ENCODE measurements at regions not wholly inside any gene's neighbourhood (a gene's known extent, or its start where the extent isn't known, plus 50 kb on each side); places are given as distances from the start of the nearest gene placed in this dataset.

DNA sequence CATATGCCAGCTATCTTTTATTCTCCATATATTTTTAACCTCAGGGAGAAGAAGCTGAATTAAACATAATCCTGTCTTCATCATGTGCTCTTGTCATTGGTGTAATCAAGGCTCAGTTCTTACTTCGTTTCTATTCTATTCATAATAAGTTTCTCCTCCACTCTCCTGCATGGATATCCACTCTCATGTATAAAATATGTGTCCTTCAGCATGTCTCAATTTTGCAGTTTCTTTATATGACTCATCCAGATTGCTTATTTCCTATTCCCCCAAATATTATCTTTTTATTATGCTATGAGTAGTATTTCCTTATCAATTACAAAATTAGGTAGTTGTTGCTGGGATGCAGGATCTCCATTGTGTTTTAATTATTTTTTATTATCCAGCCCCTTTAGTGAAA lies 643.7 kb upstream of the ACO1 start:
- no peaks in the 10 kb centered on the region for H3K9me3 ChIP-seq
- intact Hi-C loops (cut with DNase I) = no loop called here
- TF ChIP-seq, protein P1, sequence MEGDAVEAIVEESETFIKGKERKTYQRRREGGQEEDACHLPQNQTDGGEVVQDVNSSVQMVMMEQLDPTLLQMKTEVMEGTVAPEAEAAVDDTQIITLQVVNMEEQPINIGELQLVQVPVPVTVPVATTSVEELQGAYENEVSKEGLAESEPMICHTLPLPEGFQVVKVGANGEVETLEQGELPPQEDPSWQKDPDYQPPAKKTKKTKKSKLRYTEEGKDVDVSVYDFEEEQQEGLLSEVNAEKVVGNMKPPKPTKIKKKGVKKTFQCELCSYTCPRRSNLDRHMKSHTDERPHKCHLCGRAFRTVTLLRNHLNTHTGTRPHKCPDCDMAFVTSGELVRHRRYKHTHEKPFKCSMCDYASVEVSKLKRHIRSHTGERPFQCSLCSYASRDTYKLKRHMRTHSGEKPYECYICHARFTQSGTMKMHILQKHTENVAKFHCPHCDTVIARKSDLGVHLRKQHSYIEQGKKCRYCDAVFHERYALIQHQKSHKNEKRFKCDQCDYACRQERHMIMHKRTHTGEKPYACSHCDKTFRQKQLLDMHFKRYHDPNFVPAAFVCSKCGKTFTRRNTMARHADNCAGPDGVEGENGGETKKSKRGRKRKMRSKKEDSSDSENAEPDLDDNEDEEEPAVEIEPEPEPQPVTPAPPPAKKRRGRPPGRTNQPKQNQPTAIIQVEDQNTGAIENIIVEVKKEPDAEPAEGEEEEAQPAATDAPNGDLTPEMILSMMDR (IDR thresholded peaks at IDR 0.05) = no peak
- TF ChIP-seq POLR2AphosphoS5 (IDR thresholded peaks at IDR 0.05) = no peak
- H3K27ac ChIP-seq = no peak overlapping the region
- no peaks in the 10 kb centered on the region for H3K4me1 ChIP-seq (replicated peaks)
- no peak overlapping the region for H3K4me3 ChIP-seq
- H3K27me3 ChIP-seq (replicated peaks; ENCODE audit: insufficient read depth) = no peaks in the 10 kb centered on the region
- DNase-seq (ENCODE audit: low spot score) = no peak
- H3K36me3 ChIP-seq = no peaks in the 10 kb centered on the region
- 82% methylated on average over 1 of the region's 1 CpG for WGBS

DNA sequence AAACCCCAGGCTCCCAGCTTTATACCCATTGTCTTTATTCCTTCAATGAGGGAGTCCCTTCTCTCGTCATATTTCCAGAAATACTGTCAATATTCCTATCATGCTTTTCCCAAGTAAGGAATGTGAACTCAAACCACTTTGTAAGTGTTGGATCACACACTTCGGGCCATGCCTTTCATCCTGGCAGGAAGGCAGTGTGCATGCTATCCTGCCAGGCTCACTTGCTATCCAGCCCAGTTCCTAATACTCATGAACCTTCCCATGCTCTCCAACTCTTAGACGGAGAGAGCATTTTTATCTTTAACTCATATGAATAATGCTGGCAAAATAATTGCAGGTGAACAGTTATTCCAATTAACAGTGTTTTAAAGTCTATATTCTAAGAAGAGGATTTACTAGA lies 639.9 kb upstream of the ACO1 start:
- H3K4me3 ChIP-seq = no peak overlapping the region
- no peaks in the 10 kb centered on the region for H3K9me3 ChIP-seq
- no peaks in the 10 kb centered on the region for H3K4me1 ChIP-seq (replicated peaks)
- intact Hi-C loops (cut with DNase I) = no loop called here
- WGBS = 83% methylated on average over 3 of the region's 3 CpGs
- no peak overlapping the region for H3K27ac ChIP-seq
- no peaks in the 10 kb centered on the region for H3K36me3 ChIP-seq
- DNase-seq (ENCODE audit: low spot score) = no peak
- no peaks in the 10 kb centered on the region for H3K27me3 ChIP-seq (replicated peaks; ENCODE audit: insufficient read depth)
- TF ChIP-seq, protein P1 (IDR thresholded peaks at IDR 0.05) = no peak
- TF ChIP-seq POLR2AphosphoS5 (IDR thresholded peaks at IDR 0.05) (no peak), POLR2A (IDR thresholded peaks at IDR 0.05) (no peak)

DNA sequence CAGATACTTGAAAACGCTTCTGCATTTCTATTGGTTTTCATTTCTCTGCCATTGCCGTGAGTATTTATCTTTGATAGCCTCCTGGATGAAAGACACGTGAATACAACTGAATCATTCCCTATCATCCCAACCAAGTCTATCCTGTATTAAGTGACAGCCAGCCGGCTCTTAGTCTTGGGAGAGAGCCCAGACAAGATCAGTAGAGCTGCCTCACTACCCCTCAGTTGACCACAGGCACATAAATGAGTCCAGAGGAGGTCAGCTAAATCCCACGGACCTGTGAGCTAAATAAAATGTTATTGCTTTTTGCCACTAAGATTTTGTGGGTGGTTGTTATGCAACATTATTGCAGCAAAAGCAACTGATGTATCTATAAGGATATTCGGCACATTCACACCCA lies 639.0 kb upstream of the ACO1 start:
- no peak for DNase-seq (ENCODE audit: low spot score)
- Histone ChIP-seq H3K27me3 (replicated peaks; ENCODE audit: insufficient read depth) (no peaks in the 10 kb centered on the region), H3K4me3 (no peak overlapping the region), H3K4me1 (replicated peaks) (no peaks in the 10 kb centered on the region), H3K27ac (no peak overlapping the region), H3K36me3 (no peaks in the 10 kb centered on the region), H3K9me3 (no peaks in the 10 kb centered on the region)
- no peak for TF ChIP-seq POLR2A (IDR thresholded peaks at IDR 0.05)
- no peak for TF ChIP-seq POLR2AphosphoS5 (IDR thresholded peaks at IDR 0.05)
- TF ChIP-seq, protein P1 (IDR thresholded peaks at IDR 0.05) = no peak
- intact Hi-C loops (cut with DNase I) = no loop called here
- 65% methylated on average over 6 of the region's 6 CpGs for WGBS

DNA sequence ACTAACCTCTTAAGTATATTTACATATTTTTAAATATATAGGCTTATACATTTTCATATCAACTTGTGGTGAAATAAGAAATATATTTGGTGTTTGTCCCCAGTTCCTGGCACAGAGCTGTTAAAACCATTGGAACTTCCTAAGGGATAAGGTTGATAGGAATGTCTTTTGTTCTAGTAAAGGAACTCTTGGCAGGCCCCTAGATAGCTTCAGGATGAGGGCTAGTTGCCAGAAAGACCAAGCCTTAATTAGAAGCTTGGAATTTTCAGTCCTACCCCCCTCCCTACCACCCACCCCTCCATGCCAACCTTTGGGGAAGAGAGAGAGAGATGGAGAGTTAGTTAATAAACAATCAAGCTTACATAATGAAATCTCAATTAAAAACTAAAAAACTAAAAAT lies 638.6 kb upstream of the ACO1 start:
- H3K4me3 ChIP-seq = no peak overlapping the region
- no peak for DNase-seq (ENCODE audit: low spot score)
- H3K4me1 ChIP-seq (replicated peaks) = no peaks in the 10 kb centered on the region
- H3K9me3 ChIP-seq = no peaks in the 10 kb centered on the region
- H3K27me3 ChIP-seq (replicated peaks; ENCODE audit: insufficient read depth) = no peaks in the 10 kb centered on the region
- no peaks in the 10 kb centered on the region for H3K36me3 ChIP-seq
- intact Hi-C loops (cut with DNase I) = no loop called here
- no peak overlapping the region for H3K27ac ChIP-seq
- TF ChIP-seq POLR2A (IDR thresholded peaks at IDR 0.05) (no peak), POLR2AphosphoS5 (IDR thresholded peaks at IDR 0.05) (no peak)
- TF ChIP-seq, protein P1 (IDR thresholded peaks at IDR 0.05) = no peak

DNA sequence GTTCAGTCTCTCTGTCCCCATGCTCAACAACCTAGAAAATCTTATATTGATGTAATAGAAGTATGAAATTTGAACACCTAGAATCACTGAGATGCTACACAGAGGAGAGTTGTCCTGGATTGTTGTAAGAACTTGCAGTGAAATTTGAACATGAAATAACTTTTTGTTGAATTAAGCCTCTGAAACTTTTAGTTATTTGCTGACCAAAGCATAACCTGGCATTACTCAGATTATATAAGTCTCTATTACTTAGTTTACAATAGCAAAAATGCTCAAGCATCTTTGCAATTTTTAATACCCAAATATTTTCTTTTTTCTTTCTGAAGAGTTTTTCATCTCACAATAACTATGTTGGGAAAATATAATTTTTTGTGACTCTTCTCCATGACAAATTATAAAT lies 630.7 kb upstream of the ACO1 start:
- TF ChIP-seq POLR2AphosphoS5 (IDR thresholded peaks at IDR 0.05) (no peak), POLR2A (IDR thresholded peaks at IDR 0.05) (no peak)
- TF ChIP-seq, protein P1 (IDR thresholded peaks at IDR 0.05) = no peak
- Histone ChIP-seq H3K4me1 (replicated peaks) (no peaks in the 10 kb centered on the region), H3K9me3 (no peaks in the 10 kb centered on the region), H3K27ac (no peak overlapping the region), H3K27me3 (replicated peaks; ENCODE audit: insufficient read depth) (no peaks in the 10 kb centered on the region), H3K36me3 (no peaks in the 10 kb centered on the region), H3K4me3 (no peak overlapping the region)
- no peak for DNase-seq (ENCODE audit: low spot score)
- intact Hi-C loops (cut with DNase I) = no loop called here

Data from prostate gland (tissue), 2 donors.